HG03442 (cell line): ENCODE measurements at regions not wholly inside any gene's neighbourhood (a gene's known extent, or its start where the extent isn't known, plus 50 kb on each side); places are given as distances from the start of the nearest gene placed in this dataset.

Experiments
- ATAC-seq: cut with Tn5 transposase; IDR thresholded peaks from one replicate; pipeline ENCODE4 v1.9.1; 2021; ENCODE audit warnings: mild to moderate bottlenecking, moderate library complexity; ENCODE audit not compliant: unreplicated experiment

DNA sequence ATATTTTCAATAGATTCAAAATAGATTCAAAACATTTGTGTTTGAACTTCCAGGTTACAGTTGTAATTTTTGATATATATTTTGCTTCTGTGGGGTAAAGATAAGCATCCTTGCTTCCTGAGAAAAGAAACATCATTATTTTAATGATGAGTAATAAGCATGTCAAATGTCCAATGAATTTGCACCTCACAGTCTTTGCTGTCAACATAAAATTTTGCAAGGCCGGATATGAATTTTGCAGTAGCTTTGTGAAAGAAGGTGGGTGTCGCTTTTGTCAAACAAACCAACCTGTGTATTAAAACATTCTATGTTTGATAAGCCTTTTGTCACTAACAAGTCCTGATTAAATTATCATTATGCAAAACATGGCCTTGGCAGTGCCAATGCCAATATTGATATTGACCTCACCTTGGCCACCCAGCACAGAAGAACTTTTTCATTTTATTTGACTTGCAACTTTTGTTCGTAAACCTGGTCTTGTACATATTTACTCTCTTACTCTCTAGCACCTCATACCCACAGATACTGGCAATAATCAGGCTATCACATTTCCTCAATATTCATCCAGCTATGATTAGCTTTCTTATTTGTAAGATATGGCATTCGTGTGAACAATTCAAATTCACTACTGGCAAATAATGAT, 645.0 kb upstream of the KLF4 start:
- no peak for ATAC-seq

DNA sequence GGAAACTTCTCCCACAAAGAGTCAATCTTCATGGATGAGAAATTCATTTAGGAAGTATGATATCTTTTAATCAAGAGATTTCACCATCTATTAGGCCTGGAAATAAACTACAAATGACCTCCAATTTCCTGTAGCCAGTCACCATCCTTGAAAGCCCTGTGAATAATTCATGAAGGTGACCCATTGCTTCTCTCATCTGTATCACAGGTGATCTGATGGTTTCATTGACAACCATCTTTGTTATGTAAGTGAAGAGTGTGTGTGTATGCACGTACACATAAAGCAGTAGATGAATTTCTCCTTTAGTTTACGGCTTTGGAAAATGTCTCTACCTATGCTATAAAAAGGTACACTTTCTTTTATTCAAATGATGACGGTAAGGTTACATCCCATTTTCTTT, 644.1 kb upstream of the KLF4 start:
- ATAC-seq, result no peak

GRCh38 chr9:108133101-108133500, 643.5 kb upstream of the KLF4 start:
- no peak for ATAC-seq

- no peak for ATAC-seq
Observed at GRCh38 chr9:108130905-108131304, 641.3 kb upstream of the KLF4 start.

- no peak for ATAC-seq
Observed at GRCh38 chr9:108125625-108126024, 636.1 kb upstream of the KLF4 start.

GRCh38 chr9:108119530-108120113, 630.1 kb upstream of the KLF4 start:
- no peak for ATAC-seq

DNA sequence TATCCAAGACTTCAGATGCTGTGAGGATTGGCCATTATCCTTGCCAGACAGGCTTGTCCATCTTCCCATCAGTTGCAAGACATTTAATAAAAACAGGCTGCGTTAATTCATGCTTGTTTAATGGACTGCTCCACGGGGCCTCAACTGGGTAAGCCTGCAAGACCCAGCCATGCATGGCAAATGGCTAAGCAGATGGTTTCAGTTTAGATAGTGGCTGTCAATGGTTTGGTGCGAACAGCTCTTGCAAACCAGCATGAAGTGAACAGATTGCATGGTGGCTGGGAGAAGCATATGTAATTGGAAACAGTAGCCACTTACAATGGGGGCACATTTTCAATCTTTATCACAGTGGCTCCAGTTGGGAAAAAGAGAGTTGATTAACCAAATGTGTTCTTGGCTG, 628.2 kb upstream of the KLF4 start:
- no peak for ATAC-seq

DNA sequence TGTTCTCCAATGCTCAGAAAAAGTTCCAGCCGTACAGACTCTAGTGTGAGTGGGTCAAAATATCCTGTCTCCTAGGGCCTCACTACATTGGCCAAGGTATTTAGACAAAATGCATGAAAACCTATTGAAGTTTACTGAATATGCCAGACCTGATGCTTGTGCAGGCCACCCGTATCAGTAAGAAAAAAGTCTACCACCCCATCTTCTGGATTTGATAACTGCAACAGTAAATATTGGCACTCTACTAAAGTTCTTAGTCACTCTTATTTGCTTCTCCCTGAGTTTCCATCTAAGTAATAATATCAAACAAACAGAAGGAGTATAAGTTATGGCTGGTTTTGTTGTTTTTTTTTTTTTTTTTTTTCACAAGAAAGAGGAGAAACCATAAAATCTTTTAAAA, 627.7 kb upstream of the KLF4 start:
- no peak for ATAC-seq

GRCh38 chr9:108113596-108113995, 624.0 kb upstream of the KLF4 start:
- ATAC-seq, result no peak

- no peak for ATAC-seq
Observed at GRCh38 chr9:108109927-108110690, 620.5 kb upstream of the KLF4 start.

- no peak for ATAC-seq
Observed at GRCh38 chr9:108108852-108109448, 619.4 kb upstream of the KLF4 start.

GRCh38 chr9:108108280-108108851, 618.8 kb upstream of the KLF4 start:
- no peak for ATAC-seq

GRCh38 chr9:108105885-108106284, 616.3 kb upstream of the KLF4 start:
- ATAC-seq, result no peak

DNA sequence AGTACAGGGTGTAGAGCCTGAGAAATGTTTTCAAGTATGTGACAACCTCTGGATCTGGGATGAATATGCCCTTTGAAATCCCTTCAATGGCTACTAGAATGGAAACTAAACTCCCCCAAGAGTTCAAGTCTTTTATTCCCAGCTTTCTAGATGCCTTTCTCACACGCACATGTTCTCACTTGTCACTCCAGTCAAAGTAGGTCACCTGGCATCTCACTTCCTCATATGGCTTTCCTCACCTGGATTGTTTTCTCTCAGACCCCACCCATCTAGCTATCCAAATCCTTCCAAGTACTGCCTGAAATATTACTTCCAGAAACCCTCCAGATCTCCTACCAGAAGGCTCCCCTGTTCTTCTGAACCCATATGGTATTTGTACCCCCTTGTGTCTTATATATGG, 615.4 kb upstream of the KLF4 start:
- ATAC-seq, result no peak

DNA sequence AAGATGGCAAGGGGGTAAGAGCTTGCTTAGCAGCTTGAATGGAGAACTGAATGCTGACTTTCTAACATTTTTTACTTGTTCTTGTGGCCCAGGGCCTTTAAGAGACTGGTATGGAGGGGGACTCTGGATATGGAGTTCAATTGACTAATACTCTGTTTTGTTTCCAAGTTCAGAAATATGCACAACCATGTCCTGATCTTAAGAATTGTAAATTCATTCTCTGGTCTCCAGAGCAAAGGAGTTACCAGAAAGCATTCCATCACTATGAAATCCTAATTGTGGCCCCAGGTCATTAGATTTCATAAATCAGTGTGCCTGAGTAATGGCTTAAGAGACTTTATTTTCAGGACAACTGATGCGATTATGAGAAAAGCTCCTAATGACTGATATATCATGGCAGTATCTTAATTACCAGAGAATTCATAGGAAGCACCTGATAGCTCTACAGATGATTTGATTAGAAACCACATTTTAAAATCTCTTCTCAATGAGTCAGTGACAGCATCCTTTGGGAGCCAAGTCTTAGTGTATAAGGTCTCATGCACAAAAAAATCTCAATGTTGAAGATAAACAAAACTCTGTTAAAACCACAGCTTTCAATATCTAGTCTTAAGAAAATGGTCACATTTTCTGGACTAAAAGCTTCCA, 613.6 kb upstream of the KLF4 start:
- ATAC-seq, result no peak

GRCh38 chr9:108101410-108101809, 611.8 kb upstream of the KLF4 start:
- ATAC-seq, result no peak

GRCh38 chr9:108100571-108100970, 611.0 kb upstream of the KLF4 start:
- no peak for ATAC-seq

GRCh38 chr9:108099854-108100253, 610.3 kb upstream of the KLF4 start:
- ATAC-seq, result no peak

GRCh38 chr9:108095496-108095895, 605.9 kb upstream of the KLF4 start:
- no peak for ATAC-seq

DNA sequence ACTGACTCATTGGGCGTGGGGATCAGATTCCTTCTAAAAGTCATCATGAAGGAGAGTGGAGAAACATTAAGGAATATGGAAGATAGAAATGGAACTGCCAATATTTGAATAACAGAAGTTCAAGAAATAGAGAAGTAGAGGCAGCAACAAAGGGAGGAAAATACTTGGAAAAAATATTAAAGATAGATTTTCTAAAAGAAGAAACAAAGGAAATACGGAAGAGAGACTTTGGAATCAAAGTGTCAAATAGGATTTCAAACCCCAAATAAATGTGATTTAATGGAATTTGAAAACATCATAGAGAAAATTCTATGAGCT, 605.1 kb upstream of the KLF4 start:
- ATAC-seq, result no peak
